ENCODE measurements at regions not wholly inside any gene's neighbourhood (a gene's known extent, or its start where the extent isn't known, plus 50 kb on each side); places are given as distances from the start of the nearest gene placed in this dataset.

- Histone ChIP-seq H3K36me3 (ENCODE audit: insufficient read depth, low read length) (no peaks in the 10 kb centered on the region), H3K27ac (ENCODE audit: low read length) (no peak overlapping the region), H3K27me3 (ENCODE audit: insufficient read depth, low read depth, low read length) (no peaks in the 10 kb centered on the region), H3K4me3 (ENCODE audit: low read length) (no peak overlapping the region), H3K9me3 (ENCODE audit: low read length) (no peaks in the 10 kb centered on the region), H2AFZ (ENCODE audit: low read depth, low read length) (no peak overlapping the region), H3K9me2 (ENCODE audit: insufficient read depth, low read length) (no peaks in the 10 kb centered on the region), H3K79me2 (replicated peaks; ENCODE audit: insufficient read depth, low read length) (no peaks in the 10 kb centered on the region), H4K20me1 (ENCODE audit: insufficient read depth) (no peaks in the 10 kb centered on the region), H3F3A (ENCODE audit: insufficient read depth, low read length, poor library complexity, severe bottlenecking) (no peaks in the 10 kb centered on the region), H3K9ac (ENCODE audit: low read length) (no peak overlapping the region), H3K4me2 (ENCODE audit: low read length) (no peak overlapping the region)
- no peak for TF ChIP-seq POLR2AphosphoS5 (IDR thresholded peaks at IDR 0.05)
- no peak for TF ChIP-seq SMC3 (conservative IDR thresholded peaks at IDR 0.05; ENCODE audit: poor library complexity)
- no peak for TF ChIP-seq EZH2 (IDR thresholded peaks at IDR 0.05; ENCODE audit: borderline replicate concordance, insufficient read depth, low read length, poor library complexity, severe bottlenecking)
- no peak for TF ChIP-seq EP300 (conservative IDR thresholded peaks at IDR 0.05; ENCODE audit: poor library complexity, severe bottlenecking)
- TF ChIP-seq RAD21 (conservative IDR thresholded peaks at IDR 0.05) = no peak
- no peak for TF ChIP-seq CTCF (IDR thresholded peaks at IDR 0.05; ENCODE audit: poor library complexity, severe bottlenecking)
- TF ChIP-seq REST (IDR thresholded peaks at IDR 0.05; ENCODE audit: borderline replicate concordance) = no peak
- TF ChIP-seq TAF1 (IDR thresholded peaks at IDR 0.05; ENCODE audit: low read depth) = no peak
- no peak for TF ChIP-seq MXI1 (conservative IDR thresholded peaks at IDR 0.05; ENCODE audit: poor library complexity, severe bottlenecking)
These were observed 592.2 kb upstream of the CADM1 start for GRCh38 chr11:116096272-116096995.

GRCh38 chr11:116093481-116094270, 589.5 kb upstream of the CADM1 start:
- Histone ChIP-seq H3K9me3 (ENCODE audit: low read length) (no peaks in the 10 kb centered on the region), H3K4me3 (ENCODE audit: low read length) (no peak overlapping the region), H3K27me3 (ENCODE audit: insufficient read depth, low read depth, low read length) (no peaks in the 10 kb centered on the region), H3K27ac (ENCODE audit: low read length) (no peak overlapping the region), H3K9ac (ENCODE audit: low read length) (no peak overlapping the region), H3K4me2 (ENCODE audit: low read length) (no peak overlapping the region), H3K79me2 (replicated peaks; ENCODE audit: insufficient read depth, low read length) (no peaks in the 10 kb centered on the region), H3K9me2 (ENCODE audit: insufficient read depth, low read length) (no peaks in the 10 kb centered on the region), H3K36me3 (ENCODE audit: insufficient read depth, low read length) (no peaks in the 10 kb centered on the region), H3F3A (ENCODE audit: insufficient read depth, low read length, poor library complexity, severe bottlenecking) (no peaks in the 10 kb centered on the region), H4K20me1 (ENCODE audit: insufficient read depth) (no peaks in the 10 kb centered on the region), H2AFZ (ENCODE audit: low read depth, low read length) (no peak overlapping the region)
- TF ChIP-seq REST (IDR thresholded peaks at IDR 0.05; ENCODE audit: borderline replicate concordance) (no peak), CTCF (IDR thresholded peaks at IDR 0.05; ENCODE audit: poor library complexity, severe bottlenecking) (no peak), POLR2AphosphoS5 (IDR thresholded peaks at IDR 0.05) (no peak), SMC3 (conservative IDR thresholded peaks at IDR 0.05; ENCODE audit: poor library complexity) (no peak), TAF1 (IDR thresholded peaks at IDR 0.05; ENCODE audit: low read depth) (no peak), RAD21 (conservative IDR thresholded peaks at IDR 0.05) (no peak), EZH2 (IDR thresholded peaks at IDR 0.05; ENCODE audit: borderline replicate concordance, insufficient read depth, low read length, poor library complexity, severe bottlenecking) (no peak), EP300 (conservative IDR thresholded peaks at IDR 0.05; ENCODE audit: poor library complexity, severe bottlenecking) (no peak), MXI1 (conservative IDR thresholded peaks at IDR 0.05; ENCODE audit: poor library complexity, severe bottlenecking) (no peak)

Data from neural cell (in vitro differentiated cells).